Spleen (tissue), 11 donors: ENCODE measurements at regions not wholly inside any gene's neighbourhood (a gene's known extent, or its start where the extent isn't known, plus 50 kb on each side); places are given as distances from the start of the nearest gene placed in this dataset.

Source experiments
- DNase-seq: peaks from one replicate; pipeline ENCODE4 v3.0.0-alpha.2; 2020
- H3K27ac ChIP-seq, 8 donors: fragments of 200-600 bp; sonication (generic) in 7 of 8; 1 replicate in 4 of 8; 2 replicates in 4 of 8; pipeline versions ENCODE4 v1.5.0 to v1.8.0; 2016 to 2021; ENCODE audit warnings: inconsistent platforms in 4 of 8, mild to moderate bottlenecking in 4 of 8, moderate library complexity in 1 of 8
- H3K27me3 ChIP-seq, 7 donors: fragments of 200-600 bp; sonication (generic) in 6 of 7; replicated peaks in 1 of 7; 1 replicate in 4 of 7; 2 replicates in 3 of 7; pipeline versions ENCODE4 v1.5.0 to v1.8.0; 2016 to 2021; ENCODE audit warnings: inconsistent platforms in 3 of 7, mild to moderate bottlenecking in 1 of 7
- H3K36me3 ChIP-seq, 6 donors: fragments of 200-600 bp; sonication (generic) in 5 of 6; 1 replicate in 4 of 6; 2 replicates in 2 of 6; pipeline versions ENCODE4 v1.5.0 to v1.8.0; 2016 to 2021; ENCODE audit warnings: inconsistent platforms in 2 of 6
- H3K4me1 ChIP-seq, 6 donors: fragments of 200-600 bp; sonication (generic) in 5 of 6; 1 replicate in 3 of 6; 2 replicates in 3 of 6; pipeline versions ENCODE4 v1.5.0 to v1.8.0; 2016 to 2021; ENCODE audit warnings: inconsistent platforms in 3 of 6
- H3K4me3 ChIP-seq, 8 donors: fragments of 200-600 bp; sonication (generic) in 7 of 8; 1 replicate in 4 of 8; 2 replicates in 4 of 8; pipeline versions ENCODE4 v1.5.0 to v1.8.0; 2016 to 2021; ENCODE audit warnings: inconsistent platforms in 4 of 8, mild to moderate bottlenecking in 4 of 8, moderate library complexity in 2 of 8
- H3K9me3 ChIP-seq, 8 donors: fragments of 200-600 bp; sonication (generic) in 7 of 8; 1 replicate in 4 of 8; 2 replicates in 4 of 8; pipeline versions ENCODE4 v1.5.0 to v1.8.0; 2016 to 2021; ENCODE audit warnings: inconsistent platforms in 4 of 8
- POLR2A ChIP-seq, 3 donors: fragments of 450-650 bp; IDR thresholded peaks; one replicate each; pipeline ENCODE4 v1.5.1; 2017; ENCODE audit warnings: antibody characterized with exemption in 3 of 3, mild to moderate bottlenecking in 1 of 3
- POLR2AphosphoS5 ChIP-seq, 3 donors: sonication (generic); formaldehyde crosslinking; IDR thresholded peaks; one replicate each; pipeline ENCODE4 v1.5.1; 2017; ENCODE audit warnings: antibody characterized with exemption in 3 of 3
- WGBS, 5 donors: extraction: QIAGEN DNeasy Blood & Tissue Kit in 3 of 5; methylation state at CpG; one replicate each; pipeline versions ENCODE4 v1.1.5 to v1.1.7; 2013 to 2018; 5-methylcytosine and 5-hydroxymethylcytosine counted together
- intact Hi-C: fragments of 100-400 bp; cut with DNase I; formaldehyde crosslinking; loops from one replicate; pipeline ENCODE4 v1.15.0; 2023; ENCODE audit warnings: low total_unique reads
- TF ChIP-seq, protein P1 (sequence below), 11 experiments: fragments of 200-600 bp in 7 of 11; fragments of 450-650 bp in 4 of 11; sonication (generic) in 4 of 11; IDR thresholded peaks in 8 of 11; conservative IDR thresholded peaks in 3 of 11; 1 replicate in 7 of 11; 2 replicates in 4 of 11; pipeline versions ENCODE4 v1.4.0 to v1.8.0; 2016 to 2021; ENCODE audit warnings: antibody characterized with exemption in 11 of 11, inconsistent platforms in 4 of 11, mild to moderate bottlenecking in 1 of 11
- donor health status: healthy with polysubstance abuse.
- donor health status: DM: no; HTN: no; CAD: no; lungs with moderate emphysema.
- donor health status: DM: no; HTN: no; CAD: no.
- donor health status: Bipolar disorder and iron deficiency.
- donor health status: healthy.
- donor health status: DM: no; HTN: no; CAD: no.
- donor health status: DM: yes; HTN: yes; CAD: no.

DNA sequence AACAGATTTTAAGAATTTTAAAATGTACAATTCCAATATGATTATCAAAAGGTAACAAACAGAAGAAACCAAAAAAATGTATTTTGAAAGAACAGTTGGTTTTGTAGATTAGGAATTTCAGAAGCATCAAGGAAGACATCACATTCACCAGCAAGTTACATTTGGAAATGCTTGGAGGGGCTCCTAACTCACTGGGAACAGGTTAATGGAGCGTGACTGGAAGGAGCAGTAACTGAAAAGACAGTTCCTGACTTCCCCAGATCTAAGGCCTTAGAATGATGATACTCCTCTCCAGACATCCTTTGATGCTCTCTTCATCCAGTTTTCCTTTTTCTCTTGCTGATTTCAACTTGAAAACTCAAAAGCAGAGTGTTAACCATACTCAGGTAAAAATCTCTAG is 220.0 kb upstream of the EGLN3 start:
- Histone ChIP-seq H3K27ac (no peak overlapping the region), H3K9me3 (no peaks in the 10 kb centered on the region), H3K36me3 (no peaks in the 10 kb centered on the region), H3K4me3 (no peak overlapping the region), H3K27me3 (peaks cover 0 to 9% (median 0%) of the 10 kb centered on the region in 7 donors), H3K4me1 (peaks cover 0 to 8% (median 6%) of the 10 kb centered on the region in 6 donors)
- no peak for DNase-seq
- no peak for TF ChIP-seq POLR2A (IDR thresholded peaks at IDR 0.05)
- TF ChIP-seq POLR2AphosphoS5 (IDR thresholded peaks at IDR 0.05): no peak
- TF ChIP-seq, protein P1, sequence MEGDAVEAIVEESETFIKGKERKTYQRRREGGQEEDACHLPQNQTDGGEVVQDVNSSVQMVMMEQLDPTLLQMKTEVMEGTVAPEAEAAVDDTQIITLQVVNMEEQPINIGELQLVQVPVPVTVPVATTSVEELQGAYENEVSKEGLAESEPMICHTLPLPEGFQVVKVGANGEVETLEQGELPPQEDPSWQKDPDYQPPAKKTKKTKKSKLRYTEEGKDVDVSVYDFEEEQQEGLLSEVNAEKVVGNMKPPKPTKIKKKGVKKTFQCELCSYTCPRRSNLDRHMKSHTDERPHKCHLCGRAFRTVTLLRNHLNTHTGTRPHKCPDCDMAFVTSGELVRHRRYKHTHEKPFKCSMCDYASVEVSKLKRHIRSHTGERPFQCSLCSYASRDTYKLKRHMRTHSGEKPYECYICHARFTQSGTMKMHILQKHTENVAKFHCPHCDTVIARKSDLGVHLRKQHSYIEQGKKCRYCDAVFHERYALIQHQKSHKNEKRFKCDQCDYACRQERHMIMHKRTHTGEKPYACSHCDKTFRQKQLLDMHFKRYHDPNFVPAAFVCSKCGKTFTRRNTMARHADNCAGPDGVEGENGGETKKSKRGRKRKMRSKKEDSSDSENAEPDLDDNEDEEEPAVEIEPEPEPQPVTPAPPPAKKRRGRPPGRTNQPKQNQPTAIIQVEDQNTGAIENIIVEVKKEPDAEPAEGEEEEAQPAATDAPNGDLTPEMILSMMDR (IDR thresholded peaks at IDR 0.05 in 8 of 11, conservative IDR thresholded peaks at IDR 0.05 in 3 of 11): no peak
- intact Hi-C loops: no loop called here
- WGBS, 5 donors: 71 to 97% (median 82%) methylated on average over 1 of the region's 1 CpG

DNA sequence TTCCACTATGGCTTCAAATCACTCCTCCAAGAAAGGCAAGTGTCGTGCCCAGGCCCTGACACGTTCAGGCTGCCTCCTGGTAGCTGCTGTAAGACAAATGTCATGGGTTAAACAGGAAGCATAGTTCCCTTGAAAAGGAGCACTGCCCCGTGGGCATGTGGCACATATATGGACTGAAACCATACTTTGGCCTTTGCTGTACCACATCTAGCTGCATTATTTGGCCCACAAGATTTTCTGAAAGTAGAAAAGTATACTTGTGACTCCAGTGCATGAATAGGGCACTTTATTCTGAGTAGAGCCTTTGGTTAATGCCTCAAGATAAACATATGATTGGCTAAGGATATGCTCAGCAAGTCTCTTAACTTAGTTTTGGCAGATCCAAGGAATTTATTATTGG is 218.7 kb upstream of the EGLN3 start:
- WGBS, 5 donors: 58 to 78% (median 70%) methylated on average over 3 of the region's 3 CpGs
- Histone ChIP-seq H3K4me1 (no peaks in the 10 kb centered on the region), H3K36me3 (no peaks in the 10 kb centered on the region), H3K4me3 (no peak overlapping the region), H3K9me3 (no peaks in the 10 kb centered on the region), H3K27ac (no peak overlapping the region), H3K27me3 (peaks cover 0 to 9% (median 0%) of the 10 kb centered on the region in 7 donors)
- no peak for DNase-seq
- intact Hi-C loops: no loop called here
- TF ChIP-seq POLR2A (IDR thresholded peaks at IDR 0.05) (no peak), POLR2AphosphoS5 (IDR thresholded peaks at IDR 0.05) (no peak)
- TF ChIP-seq, protein P1 (IDR thresholded peaks at IDR 0.05 in 8 of 11, conservative IDR thresholded peaks at IDR 0.05 in 3 of 11): no peak

DNA sequence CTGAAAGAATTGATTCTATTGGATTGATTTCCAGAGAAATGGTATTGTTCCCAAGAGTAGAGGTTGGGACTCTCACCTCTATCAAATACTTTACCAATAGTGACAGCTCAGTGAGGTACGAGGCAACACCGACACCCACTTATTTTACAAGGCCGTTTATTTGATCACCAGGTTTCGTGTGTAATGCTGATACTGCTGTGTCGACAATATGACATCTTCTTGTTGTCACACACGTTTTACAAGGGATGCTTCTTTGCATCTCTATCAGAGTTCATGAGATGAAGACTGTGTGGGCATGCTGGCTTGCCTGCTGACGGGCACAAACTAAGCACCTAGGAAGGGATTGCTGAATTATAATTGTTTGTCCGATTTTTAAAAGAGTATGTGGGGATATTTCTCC is 217.8 kb upstream of the EGLN3 start:
- no peak for DNase-seq
- no peaks in the 10 kb centered on the region for H3K4me1 ChIP-seq
- 76 to 91% (median 83%) methylated on average over 8 of the region's 8 CpGs for WGBS, 5 donors
- no peak for TF ChIP-seq POLR2AphosphoS5 (IDR thresholded peaks at IDR 0.05)
- no peak for TF ChIP-seq POLR2A (IDR thresholded peaks at IDR 0.05)
- TF ChIP-seq, protein P1 (IDR thresholded peaks at IDR 0.05 in 8 of 11, conservative IDR thresholded peaks at IDR 0.05 in 3 of 11): no peak
- H3K4me3 ChIP-seq: no peak overlapping the region
- no peaks in the 10 kb centered on the region for H3K36me3 ChIP-seq
- no peaks in the 10 kb centered on the region for H3K9me3 ChIP-seq
- no peak overlapping the region for H3K27ac ChIP-seq
- intact Hi-C loops: no loop called here
- H3K27me3 ChIP-seq: peaks cover 0 to 9% (median 0%) of the 10 kb centered on the region in 7 donors

DNA sequence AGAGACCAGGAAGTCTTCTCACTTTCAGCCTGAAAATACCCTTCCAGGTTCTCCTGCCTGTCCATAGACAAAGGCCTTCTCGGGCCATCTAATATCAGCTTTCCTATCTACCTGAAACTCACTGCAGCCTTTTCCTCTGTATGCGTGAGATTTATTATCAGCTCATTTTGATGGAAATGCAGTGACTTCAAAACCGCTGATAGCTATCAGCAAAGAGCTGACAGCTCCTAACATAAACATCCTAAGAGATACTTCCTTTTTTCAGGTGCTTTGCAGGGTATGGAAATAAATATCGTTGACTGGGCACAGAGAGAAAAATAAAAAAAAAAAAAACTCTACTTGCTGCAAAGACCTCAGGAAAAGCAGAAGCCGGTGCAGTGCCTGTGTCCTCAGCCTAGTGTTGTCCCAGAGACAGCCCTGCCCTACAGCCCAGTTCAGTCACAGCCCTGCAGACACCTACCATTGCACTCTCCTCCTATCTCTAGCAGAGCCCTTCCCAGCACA is 215.0 kb upstream of the EGLN3 start:
- Histone ChIP-seq H3K36me3 (no peaks in the 10 kb centered on the region), H3K9me3 (no peaks in the 10 kb centered on the region), H3K27ac (no peak overlapping the region), H3K27me3 (peaks cover 0 to 9% (median 0%) of the 10 kb centered on the region in 7 donors), H3K4me3 (no peak overlapping the region), H3K4me1 (no peaks in the 10 kb centered on the region)
- DNase-seq: no peak
- intact Hi-C loops: no loop called here
- TF ChIP-seq POLR2A (IDR thresholded peaks at IDR 0.05) (no peak), POLR2AphosphoS5 (IDR thresholded peaks at IDR 0.05) (no peak)
- TF ChIP-seq, protein P1 (IDR thresholded peaks at IDR 0.05 in 8 of 11, conservative IDR thresholded peaks at IDR 0.05 in 3 of 11): no peak
- 18 to 32% (median 20%) methylated on average over 5 of the region's 5 CpGs for WGBS, 5 donors
